ENCODE measurements at regions not wholly inside any gene's neighbourhood (a gene's known extent, or its start where the extent isn't known, plus 50 kb on each side); places are given as distances from the start of the nearest gene placed in this dataset.

DNA sequence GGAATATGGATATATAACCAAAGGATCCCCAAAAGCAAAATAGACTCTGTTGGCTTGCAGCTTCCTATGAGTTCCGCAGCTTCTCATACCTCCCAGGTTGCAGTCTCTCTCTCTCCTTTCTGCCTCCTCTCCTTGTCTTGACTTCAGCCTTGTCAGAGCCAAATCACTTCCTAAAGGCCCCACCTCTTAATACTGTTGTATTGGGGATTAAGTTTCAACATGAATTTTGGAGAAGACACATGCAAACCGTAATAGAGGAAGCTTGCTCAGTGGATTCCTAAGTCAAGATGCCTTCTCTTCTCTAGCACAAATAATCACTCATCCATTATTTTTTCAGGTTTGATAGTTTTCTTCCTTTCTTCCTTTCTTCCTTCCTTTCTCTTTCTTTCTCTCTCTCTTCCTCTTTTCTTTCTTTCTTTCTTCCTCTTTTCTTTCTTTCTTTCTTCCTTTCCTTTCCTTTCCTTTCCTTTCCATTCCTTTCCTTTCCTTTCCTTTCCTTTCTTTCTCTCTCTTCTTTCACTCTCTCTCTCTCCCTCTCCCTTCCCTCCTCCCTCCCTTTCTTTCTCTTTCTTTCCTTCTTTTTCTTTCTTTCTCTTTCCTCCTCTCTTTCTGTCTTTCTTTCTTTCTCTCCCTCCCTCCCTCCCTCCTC lies 411.3 kb upstream of the TPM1 start:
- Mint-ChIP-seq H3K36me3 (ENCODE audit: unreplicated experiment) (no peaks in the 10 kb centered on the region), H3K27me3 (ENCODE audit: unreplicated experiment) (no peaks in the 10 kb centered on the region), H3K9me3 (ENCODE audit: unreplicated experiment) (no peaks in the 10 kb centered on the region), H3K4me1 (ENCODE audit: unreplicated experiment) (no peaks in the 10 kb centered on the region), H3K27ac (ENCODE audit: unreplicated experiment) (no peak overlapping the region), H3K4me3 (ENCODE audit: unreplicated experiment) (no peak overlapping the region)
- TF ChIP-seq, protein P1, sequence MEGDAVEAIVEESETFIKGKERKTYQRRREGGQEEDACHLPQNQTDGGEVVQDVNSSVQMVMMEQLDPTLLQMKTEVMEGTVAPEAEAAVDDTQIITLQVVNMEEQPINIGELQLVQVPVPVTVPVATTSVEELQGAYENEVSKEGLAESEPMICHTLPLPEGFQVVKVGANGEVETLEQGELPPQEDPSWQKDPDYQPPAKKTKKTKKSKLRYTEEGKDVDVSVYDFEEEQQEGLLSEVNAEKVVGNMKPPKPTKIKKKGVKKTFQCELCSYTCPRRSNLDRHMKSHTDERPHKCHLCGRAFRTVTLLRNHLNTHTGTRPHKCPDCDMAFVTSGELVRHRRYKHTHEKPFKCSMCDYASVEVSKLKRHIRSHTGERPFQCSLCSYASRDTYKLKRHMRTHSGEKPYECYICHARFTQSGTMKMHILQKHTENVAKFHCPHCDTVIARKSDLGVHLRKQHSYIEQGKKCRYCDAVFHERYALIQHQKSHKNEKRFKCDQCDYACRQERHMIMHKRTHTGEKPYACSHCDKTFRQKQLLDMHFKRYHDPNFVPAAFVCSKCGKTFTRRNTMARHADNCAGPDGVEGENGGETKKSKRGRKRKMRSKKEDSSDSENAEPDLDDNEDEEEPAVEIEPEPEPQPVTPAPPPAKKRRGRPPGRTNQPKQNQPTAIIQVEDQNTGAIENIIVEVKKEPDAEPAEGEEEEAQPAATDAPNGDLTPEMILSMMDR (IDR thresholded peaks at IDR 0.05): no peak
- no peak for DNase-seq (ENCODE audit: extremely low spot score, unreplicated experiment)

DNA sequence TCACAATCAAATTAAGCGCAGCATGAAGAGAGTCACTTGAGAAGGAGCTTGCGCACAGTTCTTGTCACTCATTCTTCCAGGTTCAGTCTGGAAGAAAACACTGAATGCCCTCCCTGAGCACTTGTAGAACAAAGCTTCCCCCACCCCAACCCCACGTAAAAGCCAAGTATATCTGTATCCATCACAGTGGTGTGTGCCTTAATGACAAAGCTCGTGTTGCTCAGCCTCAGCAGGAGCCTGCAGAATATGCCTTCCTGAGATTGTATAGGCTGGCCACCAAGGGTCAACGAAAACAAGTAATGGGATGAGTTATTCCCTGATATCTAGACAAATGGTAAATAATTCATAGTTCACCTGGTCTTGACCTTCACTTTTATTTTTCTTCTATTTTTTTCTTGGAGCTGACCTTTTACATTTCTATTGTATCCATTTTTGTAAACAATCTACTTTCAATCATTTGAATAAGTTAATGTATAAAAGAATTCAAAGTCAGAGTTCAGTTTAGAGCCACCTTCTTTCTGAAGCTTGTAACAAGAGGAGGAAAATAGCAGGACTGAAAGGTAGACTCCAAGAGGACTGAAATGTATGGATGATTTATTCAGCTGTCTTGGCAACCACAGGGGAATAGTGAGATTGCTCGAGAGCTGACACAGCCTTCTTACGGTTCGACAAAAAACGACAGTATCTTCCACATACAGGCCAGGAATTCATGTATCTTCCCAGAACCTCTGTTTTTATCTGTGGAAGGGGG lies 405.5 kb upstream of the TPM1 start:
- no peak overlapping the region for H3K4me3 Mint-ChIP-seq (ENCODE audit: unreplicated experiment)
- DNase-seq (ENCODE audit: extremely low spot score, unreplicated experiment): no peak
- TF ChIP-seq, protein P1 (IDR thresholded peaks at IDR 0.05): no peak
- no peaks in the 10 kb centered on the region for H3K27me3 Mint-ChIP-seq (ENCODE audit: unreplicated experiment)
- no peaks in the 10 kb centered on the region for H3K4me1 Mint-ChIP-seq (ENCODE audit: unreplicated experiment)
- H3K9me3 Mint-ChIP-seq (ENCODE audit: unreplicated experiment): no peaks in the 10 kb centered on the region
- H3K36me3 Mint-ChIP-seq (ENCODE audit: unreplicated experiment): no peaks in the 10 kb centered on the region
- H3K27ac Mint-ChIP-seq (ENCODE audit: unreplicated experiment): no peak overlapping the region

DNA sequence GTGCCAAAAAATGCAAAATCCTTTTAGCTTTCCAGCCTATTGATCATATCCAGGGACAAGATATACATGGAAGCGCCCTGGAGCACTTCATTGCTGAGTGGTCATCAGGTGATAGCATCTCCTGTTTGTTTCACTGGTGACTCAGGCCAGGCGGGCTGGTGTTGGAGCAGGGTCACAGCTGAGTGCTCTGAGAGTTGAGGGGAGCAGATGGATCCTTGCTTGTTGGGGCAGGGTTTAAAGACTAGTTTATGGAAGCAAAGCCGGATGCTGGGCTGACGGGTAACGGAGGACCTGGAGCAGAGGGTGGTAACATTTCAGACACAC lies 405.0 kb upstream of the TPM1 start:
- TF ChIP-seq, protein P1 (IDR thresholded peaks at IDR 0.05): no peak
- Mint-ChIP-seq H3K4me1 (ENCODE audit: unreplicated experiment) (no peaks in the 10 kb centered on the region), H3K27me3 (ENCODE audit: unreplicated experiment) (no peaks in the 10 kb centered on the region), H3K4me3 (ENCODE audit: unreplicated experiment) (no peak overlapping the region), H3K9me3 (ENCODE audit: unreplicated experiment) (no peaks in the 10 kb centered on the region), H3K36me3 (ENCODE audit: unreplicated experiment) (no peaks in the 10 kb centered on the region), H3K27ac (ENCODE audit: unreplicated experiment) (no peak overlapping the region)
- peak; percentile 36 for DNase-seq (ENCODE audit: extremely low spot score, unreplicated experiment)

DNA sequence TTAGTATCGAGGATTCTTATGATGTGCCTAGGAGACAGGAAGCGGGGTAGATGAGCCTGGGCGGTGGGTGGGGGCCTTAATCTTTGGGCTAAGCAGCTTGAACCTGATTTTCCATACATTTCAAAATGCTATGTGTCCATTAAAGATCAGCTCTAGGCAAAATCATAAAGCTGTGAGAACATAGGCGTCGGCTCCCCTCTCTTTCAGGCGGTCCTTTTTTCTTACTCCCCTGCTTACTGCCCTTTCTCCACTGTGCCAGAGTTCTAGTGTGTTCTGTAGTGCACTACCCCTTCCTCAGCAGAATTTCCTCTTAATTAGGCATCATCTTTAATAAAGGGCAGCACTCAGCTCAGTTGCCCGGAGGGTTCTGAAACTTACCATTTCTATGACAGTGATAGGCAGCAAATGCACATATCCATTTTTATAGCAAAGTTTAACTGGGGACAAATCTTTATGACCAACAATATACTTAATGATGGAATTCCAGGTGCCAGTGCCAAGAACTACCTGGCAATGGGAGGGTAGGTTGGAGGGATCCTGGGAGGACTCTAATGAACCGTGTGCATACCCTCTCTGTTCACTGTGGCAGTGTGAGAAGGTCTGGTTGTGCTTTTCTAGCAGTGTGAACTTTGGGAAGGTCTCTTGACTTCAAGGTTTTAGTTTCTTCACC lies 404.5 kb upstream of the TPM1 start:
- Mint-ChIP-seq H3K4me3 (ENCODE audit: unreplicated experiment) (no peak overlapping the region), H3K36me3 (ENCODE audit: unreplicated experiment) (no peaks in the 10 kb centered on the region), H3K9me3 (ENCODE audit: unreplicated experiment) (no peaks in the 10 kb centered on the region), H3K27ac (ENCODE audit: unreplicated experiment) (no peak overlapping the region), H3K4me1 (ENCODE audit: unreplicated experiment) (no peaks in the 10 kb centered on the region), H3K27me3 (ENCODE audit: unreplicated experiment) (no peaks in the 10 kb centered on the region)
- TF ChIP-seq, protein P1 (IDR thresholded peaks at IDR 0.05): no peak
- peak; percentile 44 for DNase-seq (ENCODE audit: extremely low spot score, unreplicated experiment)

DNA sequence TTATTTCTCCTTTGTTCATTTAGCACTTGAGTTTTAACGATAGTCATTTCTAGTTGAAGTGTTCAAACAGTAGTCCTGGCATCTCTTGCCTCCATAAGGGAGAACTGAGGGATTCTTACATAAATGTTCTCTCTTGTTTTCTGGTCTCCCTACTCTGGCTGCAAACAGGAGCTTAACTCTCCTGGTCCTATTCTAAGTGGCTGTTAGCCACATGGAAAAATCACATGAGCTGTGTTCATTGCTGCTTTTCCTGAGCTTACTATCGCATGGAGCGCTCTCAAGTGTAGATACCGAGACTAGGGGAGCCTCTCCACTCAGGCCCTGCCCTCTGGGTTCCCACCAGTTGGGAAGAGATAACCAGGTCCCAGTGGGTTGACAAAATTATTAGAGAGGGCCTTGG lies 403.1 kb upstream of the TPM1 start:
- TF ChIP-seq, protein P1 (IDR thresholded peaks at IDR 0.05): no peak
- no peaks in the 10 kb centered on the region for H3K4me1 Mint-ChIP-seq (ENCODE audit: unreplicated experiment)
- H3K9me3 Mint-ChIP-seq (ENCODE audit: unreplicated experiment): no peaks in the 10 kb centered on the region
- no peaks in the 10 kb centered on the region for H3K36me3 Mint-ChIP-seq (ENCODE audit: unreplicated experiment)
- H3K27me3 Mint-ChIP-seq (ENCODE audit: unreplicated experiment): no peaks in the 10 kb centered on the region
- no peak overlapping the region for H3K27ac Mint-ChIP-seq (ENCODE audit: unreplicated experiment)
- H3K4me3 Mint-ChIP-seq (ENCODE audit: unreplicated experiment): no peak overlapping the region
- DNase-seq (ENCODE audit: extremely low spot score, unreplicated experiment): no peak

Measured in osteocyte (in vitro differentiated cells).